ENCODE measurements at regions not wholly inside any gene's neighbourhood (a gene's known extent, or its start where the extent isn't known, plus 50 kb on each side); places are given as distances from the start of the nearest gene placed in this dataset.
"Not testable (repeated sequence)": the region's sequence is repeated elsewhere in the genome, so short reads cannot be mapped to it uniquely, and the experiment has no call there.

DNA sequence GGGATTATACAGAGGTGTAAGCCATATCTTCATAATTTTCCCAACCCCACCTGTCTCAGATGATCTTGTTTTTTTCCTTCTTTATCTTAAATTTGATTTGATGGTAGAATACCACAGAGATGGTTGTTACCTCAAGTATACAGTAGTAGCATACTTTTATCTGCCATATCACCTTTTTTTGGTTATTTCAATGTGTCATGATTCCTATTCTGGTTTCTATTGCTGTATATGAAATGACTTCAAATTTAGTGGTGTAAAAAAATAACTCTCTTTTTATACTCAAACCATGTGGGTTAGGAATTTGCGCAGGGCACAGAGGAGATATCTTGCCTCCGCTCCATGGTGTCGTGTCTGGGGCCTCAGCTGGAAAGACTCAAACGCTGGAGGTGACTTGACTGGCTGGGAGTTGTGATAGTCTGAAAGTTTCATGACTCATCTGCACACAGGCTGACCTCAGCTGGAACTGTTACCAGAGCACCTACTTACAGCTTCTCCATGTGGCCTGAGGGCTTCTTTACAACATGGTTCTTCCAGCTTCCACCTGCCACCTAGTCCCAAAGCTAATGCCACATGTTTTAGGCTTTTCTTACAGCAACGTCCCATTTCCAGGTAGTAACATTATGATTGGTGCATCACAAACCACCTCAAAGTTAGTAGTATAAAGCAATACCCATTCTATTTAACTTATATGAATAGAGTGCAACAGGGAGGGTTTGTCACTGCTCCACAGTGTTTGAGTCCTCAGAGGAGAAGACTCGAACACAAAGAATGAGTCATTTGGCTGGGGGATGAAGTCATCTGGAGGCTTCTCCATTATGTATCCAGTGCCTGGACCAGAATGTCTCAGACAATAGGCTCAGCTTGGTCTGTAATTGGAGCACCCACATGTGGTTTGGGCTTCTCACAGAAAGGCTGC, 82.3 kb upstream of the XPO1 start:
- H3K36me3 ChIP-seq (ENCODE audit: insufficient read depth, low read length), result no peaks in the 10 kb centered on the region
- H3K9ac ChIP-seq (ENCODE audit: insufficient read length), result no peak overlapping the region
- TF ChIP-seq FOXP2 (optimal IDR thresholded peaks at IDR 0.05; ENCODE audit: control extremely low read depth, extremely low read length, insufficient read depth), result no peak
- TF ChIP-seq EZH2 (IDR thresholded peaks at IDR 0.05), result no peak
- no peak for TF ChIP-seq POLR2AphosphoS5 (IDR thresholded peaks at IDR 0.05; ENCODE audit: borderline replicate concordance, low read depth, low read length)
- no peaks in the 10 kb centered on the region for H3K9me3 ChIP-seq (ENCODE audit: low read depth, low read length)
- no peak overlapping the region for H3K4me3 ChIP-seq
- no peak overlapping the region for H3K27ac ChIP-seq
- DNase-seq (ENCODE audit: low read depth, low spot score), result no peak

DNA sequence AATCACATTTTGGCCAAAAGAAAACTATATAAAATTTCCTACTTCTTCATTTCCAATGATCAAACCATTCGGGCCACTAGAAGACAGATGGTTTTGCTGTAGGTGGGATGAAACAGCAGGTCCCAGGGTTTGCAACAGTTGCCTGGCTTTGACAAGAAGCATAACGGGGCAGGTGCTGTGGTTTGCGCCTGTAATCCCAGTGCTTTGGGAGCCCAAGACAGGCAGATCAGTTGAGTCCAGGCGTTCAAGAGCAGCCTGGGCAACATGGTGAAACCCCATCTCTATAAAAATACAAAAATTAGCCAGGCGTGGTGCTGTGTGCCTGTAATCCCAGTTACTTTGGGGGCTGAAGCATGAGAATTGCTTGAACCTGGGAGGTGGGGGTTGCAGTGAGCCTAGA, 81.4 kb upstream of the XPO1 start:
- Histone ChIP-seq H3K27ac (no peak overlapping the region), H3K36me3 (ENCODE audit: insufficient read depth, low read length) (no peaks in the 10 kb centered on the region), H3K4me3 (no peak overlapping the region), H3K9ac (ENCODE audit: insufficient read length) (no peak overlapping the region), H3K9me3 (ENCODE audit: low read depth, low read length) (no peaks in the 10 kb centered on the region)
- TF ChIP-seq FOXP2 (optimal IDR thresholded peaks at IDR 0.05; ENCODE audit: control extremely low read depth, extremely low read length, insufficient read depth) (no peak), EZH2 (IDR thresholded peaks at IDR 0.05) (no peak), POLR2AphosphoS5 (IDR thresholded peaks at IDR 0.05; ENCODE audit: borderline replicate concordance, low read depth, low read length) (no peak)
- DNase-seq (ENCODE audit: low read depth, low spot score), result no peak

GRCh38 chr2:61617610-61618009, 79.5 kb upstream of the XPO1 start:
- DNase-seq (ENCODE audit: low read depth, low spot score), result no peak
- H3K4me3 ChIP-seq, result no peak overlapping the region
- H3K9me3 ChIP-seq (ENCODE audit: low read depth, low read length), result no peaks in the 10 kb centered on the region
- TF ChIP-seq POLR2AphosphoS5 (IDR thresholded peaks at IDR 0.05; ENCODE audit: borderline replicate concordance, low read depth, low read length) (no peak), EZH2 (IDR thresholded peaks at IDR 0.05) (no peak), FOXP2 (optimal IDR thresholded peaks at IDR 0.05; ENCODE audit: control extremely low read depth, extremely low read length, insufficient read depth) (no peak)
- no peaks in the 10 kb centered on the region for H3K36me3 ChIP-seq (ENCODE audit: insufficient read depth, low read length)
- H3K27ac ChIP-seq, result no peak overlapping the region
- no peak overlapping the region for H3K9ac ChIP-seq (ENCODE audit: insufficient read length)

DNA sequence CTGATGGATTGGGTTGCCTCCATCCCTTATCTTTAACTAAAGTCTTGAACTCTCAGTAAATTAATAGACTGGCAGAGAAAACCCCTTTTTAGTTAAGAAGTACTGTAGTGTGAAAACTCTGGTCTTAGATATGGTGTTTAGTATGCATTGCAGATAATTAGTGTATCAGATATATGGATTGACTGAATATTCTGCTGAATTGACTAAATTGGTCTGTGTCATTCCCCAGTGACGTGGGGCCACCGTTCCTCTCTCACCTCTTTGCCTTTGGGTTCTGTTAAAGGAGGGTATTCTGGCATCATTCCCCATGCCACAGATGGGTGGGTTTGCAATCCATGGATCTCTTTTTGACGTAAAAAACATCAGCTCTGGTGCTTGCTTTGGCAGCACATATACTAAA, 67.1 kb upstream of the XPO1 start:
- Histone ChIP-seq H3K27ac (no peak overlapping the region), H3K9me3 (ENCODE audit: low read depth, low read length) (no peaks in the 10 kb centered on the region), H3K9ac (ENCODE audit: insufficient read length) (no peak overlapping the region), H3K36me3 (ENCODE audit: insufficient read depth, low read length) (no peaks in the 10 kb centered on the region), H3K4me3 (no peak overlapping the region)
- TF ChIP-seq POLR2AphosphoS5 (IDR thresholded peaks at IDR 0.05; ENCODE audit: borderline replicate concordance, low read depth, low read length) (no peak), FOXP2 (optimal IDR thresholded peaks at IDR 0.05; ENCODE audit: control extremely low read depth, extremely low read length, insufficient read depth) (no peak), EZH2 (IDR thresholded peaks at IDR 0.05) (no peak)
- DNase-seq (ENCODE audit: low read depth, low spot score), result no peak

- Histone ChIP-seq H3K27ac (no peak overlapping the region), H3K9ac (ENCODE audit: insufficient read length) (no peak overlapping the region), H3K9me3 (ENCODE audit: low read depth, low read length) (no peaks in the 10 kb centered on the region)
Observed at GRCh38 chr2:61604433-61604832, 66.3 kb upstream of the XPO1 start.

GRCh38 chr2:61598515-61599156, 60.5 kb upstream of the XPO1 start:
- H3K27ac ChIP-seq; H3K36me3 ChIP-seq (ENCODE audit: insufficient read depth, low read length); H3K4me3 ChIP-seq; H3K9me3 ChIP-seq (ENCODE audit: low read depth, low read length); H3K9ac ChIP-seq (ENCODE audit: insufficient read length); DNase-seq (ENCODE audit: low read depth, low spot score): not testable (repeated sequence)

More at GRCh38 chr2:61604433-61604832, 66.3 kb upstream of the XPO1 start:
- H3K4me3 ChIP-seq, result no peak overlapping the region
- no peaks in the 10 kb centered on the region for H3K36me3 ChIP-seq (ENCODE audit: insufficient read depth, low read length)
- no peak for TF ChIP-seq EZH2 (IDR thresholded peaks at IDR 0.05)
- TF ChIP-seq FOXP2 (optimal IDR thresholded peaks at IDR 0.05; ENCODE audit: control extremely low read depth, extremely low read length, insufficient read depth), result no peak
- TF ChIP-seq POLR2AphosphoS5 (IDR thresholded peaks at IDR 0.05; ENCODE audit: borderline replicate concordance, low read depth, low read length), result no peak
- DNase-seq (ENCODE audit: low read depth, low spot score), result no peak

DNA sequence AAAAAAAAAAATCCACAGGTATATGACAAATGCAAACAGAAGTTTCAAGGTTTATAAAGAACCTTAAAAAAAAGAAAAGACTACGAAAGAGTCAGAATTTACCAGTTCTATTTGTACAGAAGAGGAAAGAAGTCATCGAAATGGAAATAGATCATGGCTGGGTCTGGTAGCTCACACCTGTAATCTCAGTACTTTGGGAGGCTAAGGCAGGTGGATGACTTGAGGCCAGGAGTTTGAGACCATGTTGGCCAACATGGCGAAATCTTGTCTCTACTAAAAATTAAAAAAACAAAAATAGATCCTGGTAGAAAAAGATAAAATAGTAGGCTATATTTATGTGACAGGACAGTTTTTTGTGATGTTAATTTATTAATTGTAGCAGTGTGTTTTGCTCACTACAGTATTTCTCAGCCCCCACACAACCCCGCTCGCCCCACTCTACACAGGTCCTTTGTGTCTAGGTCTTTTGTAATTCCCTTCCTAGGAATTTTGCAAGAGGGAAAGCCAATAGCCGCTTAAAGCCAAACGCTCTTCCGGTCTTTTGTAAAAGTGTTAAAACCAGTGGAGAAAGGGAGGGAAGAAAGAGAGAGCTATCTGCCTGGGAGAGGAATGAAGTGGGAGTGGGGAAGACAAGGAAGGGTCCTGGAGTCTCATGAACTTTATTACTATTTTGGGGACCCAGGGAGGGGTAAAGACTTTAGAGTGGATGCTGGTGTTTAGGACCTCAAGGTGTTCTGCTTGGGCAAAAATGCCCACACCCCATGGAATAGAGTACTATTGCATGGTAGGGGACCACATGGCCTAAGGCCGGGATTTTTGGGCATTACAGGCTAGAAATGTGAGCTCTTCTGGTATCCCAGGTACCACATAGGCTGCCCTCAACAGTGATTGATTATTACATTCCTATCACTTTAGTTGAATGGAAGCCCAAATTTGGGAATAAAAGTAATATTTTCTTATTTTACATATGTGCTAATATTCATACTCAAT, 59.4 kb upstream of the XPO1 start:
- H3K36me3 ChIP-seq (ENCODE audit: insufficient read depth, low read length), result no peaks in the 10 kb centered on the region
- no peak overlapping the region for H3K4me3 ChIP-seq
- no peak for DNase-seq (ENCODE audit: low read depth, low spot score)
- H3K9me3 ChIP-seq (ENCODE audit: low read depth, low read length), result no peaks in the 10 kb centered on the region
- H3K9ac ChIP-seq (ENCODE audit: insufficient read length), result no peak overlapping the region
- no peak overlapping the region for H3K27ac ChIP-seq
- no peak for TF ChIP-seq POLR2AphosphoS5 (IDR thresholded peaks at IDR 0.05; ENCODE audit: borderline replicate concordance, low read depth, low read length)
- no peak for TF ChIP-seq EZH2 (IDR thresholded peaks at IDR 0.05)
- no peak for TF ChIP-seq FOXP2 (optimal IDR thresholded peaks at IDR 0.05; ENCODE audit: control extremely low read depth, extremely low read length, insufficient read depth)

DNA sequence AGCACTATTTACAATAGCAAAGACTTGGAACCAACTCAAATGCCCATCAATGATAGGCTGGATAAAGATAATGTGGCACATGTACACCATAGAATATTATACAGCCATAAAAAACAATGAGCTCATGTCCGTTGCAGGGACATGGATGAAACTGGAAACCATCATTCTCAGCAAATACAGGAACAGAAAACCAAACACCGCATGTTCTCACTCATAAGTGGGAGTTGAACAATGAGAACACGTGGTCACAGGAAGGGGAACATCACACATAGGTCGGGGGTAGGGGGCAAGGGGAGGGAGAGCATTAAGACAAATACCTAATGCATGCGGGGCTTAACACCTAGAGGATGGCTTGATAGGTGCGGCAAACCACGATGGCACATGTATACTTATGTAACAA, 56.0 kb upstream of the XPO1 start:
- H3K9me3 ChIP-seq (ENCODE audit: low read depth, low read length); H3K4me3 ChIP-seq; H3K27ac ChIP-seq; H3K36me3 ChIP-seq (ENCODE audit: insufficient read depth, low read length); H3K9ac ChIP-seq (ENCODE audit: insufficient read length); DNase-seq (ENCODE audit: low read depth, low spot score): not testable (repeated sequence)

- H3K9me3 ChIP-seq (ENCODE audit: low read depth, low read length); DNase-seq (ENCODE audit: low read depth, low spot score); H3K27ac ChIP-seq; H3K36me3 ChIP-seq (ENCODE audit: insufficient read depth, low read length); H3K9ac ChIP-seq (ENCODE audit: insufficient read length); H3K4me3 ChIP-seq: not testable (repeated sequence)
Observed at GRCh38 chr2:61593648-61594047, 55.5 kb upstream of the XPO1 start.
